ENCODE measurements at regions not wholly inside any gene's neighbourhood (a gene's known extent, or its start where the extent isn't known, plus 50 kb on each side); places are given as distances from the start of the nearest gene placed in this dataset.
"Not testable (repeated sequence)": the region's sequence is repeated elsewhere in the genome, so short reads cannot be mapped to it uniquely, and the experiment has no call there.

DNA sequence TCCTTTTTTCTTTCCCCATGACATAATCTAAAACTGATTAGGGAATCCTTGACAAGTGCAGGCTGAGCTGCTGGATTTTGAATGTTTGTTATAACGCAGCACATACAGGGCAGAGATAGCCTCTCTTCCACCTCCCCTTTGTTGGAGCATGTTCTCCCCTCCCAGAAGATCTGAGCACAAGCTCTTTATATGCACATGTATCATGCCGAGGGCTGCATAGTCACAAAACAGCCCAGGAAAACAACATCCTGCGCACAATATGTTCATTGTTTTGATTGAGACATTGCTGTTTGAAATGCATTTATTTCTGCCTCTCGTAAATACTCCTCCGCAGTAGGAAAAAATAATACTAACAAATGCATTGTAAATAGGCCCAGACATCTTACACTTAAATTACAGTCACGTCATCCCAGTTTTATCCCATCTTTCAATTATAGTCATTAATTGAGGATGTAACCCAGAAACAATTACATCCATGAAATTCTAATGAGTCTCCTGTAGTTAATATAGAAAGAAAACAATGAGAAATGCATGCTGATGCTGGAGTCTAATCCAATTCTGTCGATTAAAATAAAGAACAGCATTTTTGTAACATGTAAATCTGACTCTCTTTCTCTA is 401.8 kb downstream of the BTG1 start:
- DNase-seq (ENCODE audit: low read depth in 2 of 2), result no peak

- no peak for DNase-seq (ENCODE audit: low read depth in 2 of 2)
Observed at GRCh38 chr12:91743280-91743679, 402.4 kb downstream of the BTG1 start.

DNA sequence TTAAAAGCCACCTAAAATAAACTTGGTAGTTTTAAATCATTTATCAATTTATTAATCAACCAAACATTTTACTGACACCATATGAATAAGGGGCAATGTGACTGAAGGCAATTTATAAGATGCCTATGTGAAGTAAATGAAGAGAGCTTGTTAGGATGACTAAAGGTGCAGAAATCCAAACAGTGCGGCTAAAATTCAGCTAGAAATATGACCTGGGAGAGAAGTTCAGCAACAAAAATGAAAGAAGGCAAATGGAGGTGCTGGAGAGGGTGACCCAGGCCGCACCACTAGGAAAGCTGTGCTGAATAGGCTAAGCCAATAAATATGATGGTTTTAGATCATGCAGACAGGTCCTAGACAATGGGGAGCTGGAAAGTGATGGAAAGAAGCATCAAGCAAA is 403.7 kb downstream of the BTG1 start:
- no peak for DNase-seq (ENCODE audit: low read depth in 2 of 2)

DNA sequence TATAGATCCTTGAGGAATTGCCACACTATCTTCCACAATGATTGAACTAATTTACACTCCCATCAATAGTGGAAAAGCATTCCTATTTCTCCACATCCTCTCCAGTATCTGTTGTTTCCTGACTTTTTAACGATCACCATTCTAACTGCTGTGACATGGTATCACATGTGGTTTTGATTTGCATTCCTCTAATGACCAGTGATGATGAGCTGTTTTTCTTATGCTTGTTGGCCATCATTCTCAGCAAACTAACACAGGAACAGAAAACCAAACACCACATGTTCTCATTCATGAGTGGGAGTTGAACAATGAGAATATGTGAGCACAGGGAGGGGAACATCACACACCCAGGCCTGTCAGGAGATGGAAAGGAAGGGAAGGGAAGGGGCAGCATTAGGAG is 411.8 kb downstream of the BTG1 start:
- not testable (repeated sequence) for DNase-seq (ENCODE audit: low read depth in 2 of 2)

GRCh38 chr12:91732086-91732485 is 413.6 kb downstream of the BTG1 start:
- DNase-seq (ENCODE audit: low read depth in 2 of 2), result no peak

GRCh38 chr12:91729543-91729942 is 416.1 kb downstream of the BTG1 start:
- no peak for DNase-seq (ENCODE audit: low read depth in 2 of 2)

DNA sequence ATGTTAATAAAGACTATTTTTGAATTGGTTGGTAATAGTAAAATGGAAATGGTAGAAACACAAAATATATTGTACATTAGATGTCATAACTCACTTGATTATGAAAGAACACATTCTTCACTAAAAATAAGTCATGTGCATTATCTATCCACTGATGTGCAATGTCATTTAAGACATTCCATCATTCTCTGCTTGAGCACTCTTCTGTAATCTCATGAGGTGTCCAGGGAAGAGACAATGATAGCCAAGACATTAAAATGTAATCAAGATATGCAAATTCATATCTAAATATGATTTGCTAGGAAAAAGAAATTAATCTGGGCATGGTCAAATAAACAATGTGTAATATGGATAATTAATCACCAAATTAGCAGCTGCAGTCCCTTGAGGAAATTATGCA is 422.5 kb downstream of the BTG1 start:
- DNase-seq (ENCODE audit: low read depth in 2 of 2), result no peak

GRCh38 chr12:91722072-91722471 is 423.6 kb downstream of the BTG1 start:
- no peak for DNase-seq (ENCODE audit: low read depth in 2 of 2)

DNA sequence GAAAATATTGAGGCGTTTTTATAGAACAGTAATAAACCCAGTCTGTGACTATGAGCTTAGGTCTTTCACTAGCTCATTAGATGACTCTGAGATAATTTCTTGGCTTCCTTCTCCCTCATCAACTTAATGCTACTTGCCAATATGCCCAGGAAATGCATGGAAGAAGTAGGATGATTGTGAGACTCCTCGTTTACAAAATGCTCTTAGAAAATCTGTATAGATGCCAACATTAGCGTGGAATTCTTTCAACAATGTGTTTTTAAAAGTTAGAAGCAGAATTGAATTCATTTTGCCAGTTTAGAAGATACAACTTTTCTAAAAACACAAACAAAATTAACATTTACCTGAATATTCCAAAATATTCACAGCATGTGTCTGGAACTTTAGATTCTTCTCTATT is 424.6 kb downstream of the BTG1 start:
- no peak for DNase-seq (ENCODE audit: low read depth in 2 of 2)

GRCh38 chr12:91718326-91718725 is 427.3 kb downstream of the BTG1 start:
- DNase-seq (ENCODE audit: low read depth in 2 of 2), result no peak

DNA sequence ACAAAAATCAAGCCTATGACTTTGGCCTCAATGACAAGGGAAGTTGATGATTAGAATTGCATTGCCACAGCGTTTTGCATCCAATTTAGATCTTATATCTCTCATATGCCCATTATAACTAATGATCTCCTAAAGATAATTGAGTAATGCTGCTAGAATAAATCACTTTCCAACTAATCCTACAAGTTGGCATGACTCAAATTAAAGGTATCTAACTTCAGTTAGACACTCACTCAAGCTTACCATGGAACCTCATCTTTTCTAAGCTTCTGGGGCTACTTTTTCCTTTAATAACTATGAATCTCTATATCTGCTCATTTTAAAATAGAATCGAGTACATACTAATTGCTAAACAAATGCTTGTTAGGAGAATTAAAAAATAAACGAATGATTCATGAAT is 427.8 kb downstream of the BTG1 start:
- no peak for DNase-seq (ENCODE audit: low read depth in 2 of 2)

DNA sequence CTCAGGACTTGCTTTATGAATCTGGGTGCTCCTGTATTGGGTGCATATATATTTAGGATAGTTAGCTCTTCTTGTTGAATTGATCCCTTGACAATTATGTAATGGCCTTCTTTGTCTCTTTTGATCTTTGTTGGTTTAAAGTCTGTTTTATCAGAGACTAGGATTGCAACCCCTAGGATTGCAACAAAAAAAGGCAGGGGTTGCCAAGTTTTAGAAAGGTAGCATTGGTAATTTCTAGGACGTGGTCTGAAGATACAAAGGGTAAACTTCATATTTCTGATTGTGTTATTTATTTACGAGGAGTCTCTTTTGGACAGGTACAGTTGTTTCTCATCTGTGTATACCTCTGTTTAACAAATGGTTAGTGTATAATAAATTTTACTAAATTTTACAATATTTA is 433.7 kb downstream of the BTG1 start:
- DNase-seq (ENCODE audit: low read depth in 2 of 2), result not testable (repeated sequence)

DNA sequence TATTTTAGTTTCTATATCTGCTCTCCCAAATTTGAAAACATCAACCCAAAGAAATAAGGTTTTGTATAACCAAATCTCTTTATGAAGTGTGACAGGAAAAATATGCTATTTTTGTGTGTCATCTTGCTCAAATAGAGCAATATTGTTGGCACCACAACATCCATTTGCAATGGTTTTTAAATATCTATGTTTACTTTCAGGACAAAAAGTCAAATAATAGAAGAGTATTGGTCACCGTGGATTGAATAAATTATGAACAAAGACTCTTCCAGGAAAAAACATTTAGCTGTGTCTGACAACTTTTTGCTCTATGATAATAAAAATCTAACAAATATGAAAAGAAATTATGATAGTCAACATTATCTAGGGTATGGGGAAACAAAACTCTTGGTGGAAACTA is 439.2 kb downstream of the BTG1 start:
- no peak for DNase-seq (ENCODE audit: low read depth in 2 of 2)

DNA sequence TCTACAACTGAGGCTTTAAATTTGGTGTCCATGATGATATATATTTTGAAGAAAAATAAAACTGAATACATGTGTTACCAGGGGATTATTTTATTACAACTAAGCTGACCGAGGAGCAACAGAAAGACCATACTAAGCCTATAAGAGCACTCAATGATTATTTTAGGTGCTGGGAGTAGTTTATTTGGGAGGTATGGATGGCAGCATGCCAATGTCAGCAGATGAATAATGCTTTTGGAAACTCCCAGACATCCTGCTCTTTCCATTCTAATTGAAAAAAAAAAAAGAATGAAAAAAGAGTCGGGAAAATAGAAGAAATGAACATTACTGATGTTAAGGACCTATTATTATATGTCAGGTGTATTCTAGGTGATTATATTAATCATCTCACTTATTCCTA is 441.2 kb downstream of the BTG1 start:
- no peak for DNase-seq (ENCODE audit: low read depth in 2 of 2)

GRCh38 chr12:91703491-91704283 is 442.0 kb downstream of the BTG1 start:
- DNase-seq (ENCODE audit: low read depth in 2 of 2), result no peak

DNA sequence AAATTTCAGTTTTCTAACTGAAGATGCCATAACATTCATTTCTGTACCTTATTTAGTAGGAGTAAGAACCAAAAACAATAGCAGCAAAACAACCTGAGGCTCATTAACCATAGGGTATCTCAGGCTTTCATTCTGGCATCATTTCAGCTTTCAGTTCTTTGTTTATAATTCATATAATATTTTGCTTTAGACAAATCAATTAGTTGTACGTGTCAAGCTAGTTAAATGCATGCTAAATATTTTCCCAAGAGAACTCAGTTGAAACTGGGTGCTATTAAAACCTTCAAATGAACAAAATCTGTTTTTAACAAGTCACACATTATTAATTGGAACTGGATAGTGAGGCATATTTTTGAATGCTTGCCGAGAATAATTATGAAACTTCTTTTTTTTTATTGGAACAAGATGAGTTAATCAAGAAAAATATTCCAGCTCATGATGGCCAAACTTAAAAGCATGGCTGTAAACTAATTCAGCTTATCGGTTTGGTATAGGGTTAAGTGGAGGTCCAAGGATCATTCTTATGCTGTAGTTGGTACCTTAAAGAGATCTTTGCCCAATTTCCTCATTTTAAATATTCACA is 442.7 kb downstream of the BTG1 start:
- no peak for DNase-seq (ENCODE audit: low read depth in 2 of 2)

DNA sequence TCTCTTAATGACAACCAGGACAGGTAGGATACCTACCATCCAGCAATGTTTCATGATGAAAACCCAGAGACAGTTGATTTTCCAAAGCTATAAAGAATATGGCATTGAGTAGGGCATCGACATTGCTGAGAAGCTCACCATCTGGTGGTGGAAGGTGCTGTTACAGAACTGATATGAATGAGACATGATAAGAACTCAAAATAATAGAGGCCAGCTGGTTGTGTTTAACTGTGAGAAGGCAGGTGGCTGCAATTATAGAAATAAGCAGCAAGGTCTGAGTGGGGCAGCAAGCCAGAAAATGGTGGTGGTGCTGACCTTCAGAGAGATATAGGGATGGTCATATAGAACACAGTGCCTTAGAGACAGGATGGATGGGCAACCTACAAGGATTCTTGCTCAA is 449.7 kb downstream of the BTG1 start:
- DNase-seq (ENCODE audit: low read depth in 2 of 2), result no peak

DNA sequence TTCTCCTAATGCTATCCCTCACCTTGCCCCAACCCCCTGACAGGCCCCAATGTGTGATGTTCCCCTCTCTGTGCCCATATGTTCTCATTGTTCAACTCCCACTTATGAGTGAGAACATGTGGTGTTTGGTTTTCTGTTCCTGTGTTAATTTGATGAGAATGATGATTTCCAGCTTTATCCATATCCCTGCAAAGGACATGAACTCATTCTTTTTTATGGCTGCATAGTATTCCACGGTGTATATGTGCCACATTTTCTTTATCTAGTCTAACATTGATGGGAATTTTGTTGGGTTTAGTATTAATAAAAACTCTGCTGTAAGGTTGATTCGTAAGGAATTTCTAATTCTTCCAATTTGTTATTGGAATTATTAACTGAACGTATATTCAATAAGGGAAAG is 450.2 kb downstream of the BTG1 start:
- DNase-seq (ENCODE audit: low read depth in 2 of 2), result not testable (repeated sequence)

DNA sequence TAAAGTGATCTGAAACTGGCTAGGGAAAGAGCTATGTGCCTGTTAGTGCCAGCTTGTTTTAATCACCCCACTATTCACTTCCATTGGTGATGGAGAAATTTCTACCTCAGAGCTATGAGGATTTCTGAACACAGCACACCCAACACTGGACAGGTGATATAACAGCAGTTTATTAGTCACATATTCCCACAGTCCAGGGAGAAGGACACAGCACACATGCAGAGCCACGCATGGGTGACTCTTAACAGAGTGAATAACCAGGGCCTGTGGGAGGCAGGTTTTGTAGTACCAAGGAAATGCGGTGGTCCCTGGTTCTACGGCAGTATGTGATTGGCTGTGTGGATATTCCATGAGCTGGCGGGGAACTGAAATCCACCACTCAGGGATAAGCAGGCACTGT is 455.1 kb downstream of the BTG1 start:
- no peak for DNase-seq (ENCODE audit: low read depth in 2 of 2)

DNA sequence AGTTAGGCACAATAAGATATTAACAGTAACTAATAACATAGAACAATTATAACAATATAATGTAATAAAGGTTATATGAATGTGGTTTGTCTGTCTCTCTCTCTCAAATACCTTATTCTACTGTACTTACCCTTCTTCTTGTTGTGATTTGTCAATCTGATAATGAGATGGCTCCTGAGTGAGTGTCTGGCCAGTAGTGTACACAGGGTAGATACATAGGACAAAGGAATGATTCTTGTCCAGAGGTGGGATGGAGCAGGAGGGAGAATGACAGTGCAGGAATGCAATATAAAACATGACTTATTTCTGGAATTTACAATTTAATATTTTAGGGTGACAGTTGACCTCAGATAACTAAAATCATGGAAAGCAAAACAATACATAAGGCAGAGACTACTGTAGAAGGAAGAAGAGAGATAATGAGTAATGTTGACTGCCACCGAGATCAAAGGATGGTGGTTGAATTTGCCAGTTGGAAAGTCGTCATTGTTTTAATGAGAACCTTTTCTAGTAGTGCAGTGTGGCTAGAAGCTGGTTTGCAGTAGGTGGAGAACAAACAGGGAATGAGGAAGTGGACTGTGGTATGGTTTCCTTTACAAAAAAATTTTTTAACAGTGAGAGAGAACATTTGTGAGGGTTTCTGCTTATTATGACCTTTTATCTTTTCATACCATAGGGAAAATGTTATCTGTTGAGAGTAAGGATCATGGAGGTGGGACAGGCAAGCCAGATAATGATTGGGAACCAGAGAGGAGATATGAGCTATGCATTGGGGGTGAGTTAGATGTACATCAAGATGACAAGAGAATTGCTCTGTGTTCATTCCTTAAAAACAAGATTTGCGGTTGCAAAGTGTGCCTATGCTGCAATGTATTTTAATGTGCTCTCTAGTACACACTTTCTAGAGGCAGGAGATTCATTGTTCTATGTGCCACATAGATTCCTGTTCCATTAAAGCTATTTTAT is 458.3 kb downstream of the BTG1 start:
- DNase-seq (ENCODE audit: low read depth in 2 of 2), result no peak

DNA sequence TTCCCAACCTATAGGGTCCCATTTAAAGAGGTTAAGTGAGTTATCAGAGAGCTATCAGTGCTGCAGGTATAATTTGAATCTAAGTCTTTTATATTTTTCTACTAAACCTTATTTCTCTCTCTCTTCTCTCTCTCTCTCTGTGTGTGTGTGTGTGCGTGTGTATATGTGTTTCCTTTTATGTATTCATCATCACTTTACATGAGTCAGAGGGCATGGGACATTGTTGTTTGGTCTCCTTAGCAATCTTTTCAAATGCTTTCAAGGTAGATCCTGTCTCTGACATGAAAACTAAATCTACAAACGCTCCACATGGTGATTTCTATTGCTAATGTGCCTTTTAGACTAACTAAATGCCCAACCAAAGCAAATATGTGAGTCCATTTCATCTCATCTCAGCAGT is 459.7 kb downstream of the BTG1 start:
- no peak for DNase-seq (ENCODE audit: low read depth in 2 of 2)

GRCh38 chr12:91681751-91682150 is 463.9 kb downstream of the BTG1 start:
- DNase-seq (ENCODE audit: low read depth in 2 of 2), result no peak

All from stimulated activated CD8-positive, alpha-beta memory T cell treated with anti-CD3 and anti-CD28 coated beads, Interleukin-15, amount 100 ng/mL, for 4 hours (primary cell).